Fibroblast of mammary gland (primary cell): ENCODE measurements at regions not wholly inside any gene's neighbourhood (a gene's known extent, or its start where the extent isn't known, plus 50 kb on each side); places are given as distances from the start of the nearest gene placed in this dataset.

Experiments
- DNase-seq: peaks from one replicate; pipeline ENCODE4 v3.0.0-alpha.2; 2010; ENCODE audit warnings: low read depth
- H3K4me3 ChIP-seq: 2 replicates; pipeline ENCODE4 v1.5.1; 2011; ENCODE audit warnings: low read depth, mild to moderate bottlenecking, low read length, moderate library complexity; ENCODE audit not compliant: control insufficient read depth
- TF ChIP-seq, protein P1 (sequence below): conservative IDR thresholded peaks from 2 replicates; pipeline ENCODE4 v1.5.1; 2011; ENCODE audit warnings: low read depth, low read length, inconsistent platforms; ENCODE audit not compliant: control insufficient read depth, insufficient read depth

DNA sequence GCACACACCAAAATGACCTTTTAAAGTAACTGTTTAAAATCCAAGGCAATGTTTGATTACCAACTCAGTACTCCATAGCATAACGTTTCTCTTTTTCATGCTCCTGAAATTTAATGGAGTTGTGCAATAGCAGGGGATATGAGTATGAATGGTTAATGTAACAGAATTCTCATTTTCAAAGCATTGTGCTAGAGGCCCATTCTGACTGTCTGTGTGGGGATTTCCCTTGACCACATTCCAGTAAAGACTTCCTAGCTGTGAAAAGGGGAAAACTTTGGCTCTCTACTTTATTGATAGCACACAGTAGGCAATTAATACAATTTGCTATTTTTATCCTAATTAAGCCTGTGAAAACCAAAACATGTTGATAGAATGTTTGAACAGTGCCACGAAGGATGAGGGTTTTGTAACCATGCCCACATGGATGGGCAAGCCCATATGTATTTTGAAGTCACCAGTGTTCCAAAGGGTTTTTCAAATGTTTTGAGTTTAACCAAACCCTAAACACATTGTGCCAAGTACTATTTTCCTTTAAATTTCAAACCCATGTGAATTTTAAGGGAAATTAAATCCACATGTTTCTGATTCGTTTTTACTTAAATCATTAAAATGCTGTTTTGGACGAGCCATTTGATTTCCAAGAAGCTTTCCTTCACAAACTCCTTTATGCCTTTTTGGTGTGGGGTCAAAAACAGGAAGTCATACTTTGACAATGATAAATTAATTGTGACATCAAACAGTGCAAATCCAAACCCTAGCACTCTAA is 261.2 kb downstream of the SHOX2 start:
- TF ChIP-seq, protein P1, sequence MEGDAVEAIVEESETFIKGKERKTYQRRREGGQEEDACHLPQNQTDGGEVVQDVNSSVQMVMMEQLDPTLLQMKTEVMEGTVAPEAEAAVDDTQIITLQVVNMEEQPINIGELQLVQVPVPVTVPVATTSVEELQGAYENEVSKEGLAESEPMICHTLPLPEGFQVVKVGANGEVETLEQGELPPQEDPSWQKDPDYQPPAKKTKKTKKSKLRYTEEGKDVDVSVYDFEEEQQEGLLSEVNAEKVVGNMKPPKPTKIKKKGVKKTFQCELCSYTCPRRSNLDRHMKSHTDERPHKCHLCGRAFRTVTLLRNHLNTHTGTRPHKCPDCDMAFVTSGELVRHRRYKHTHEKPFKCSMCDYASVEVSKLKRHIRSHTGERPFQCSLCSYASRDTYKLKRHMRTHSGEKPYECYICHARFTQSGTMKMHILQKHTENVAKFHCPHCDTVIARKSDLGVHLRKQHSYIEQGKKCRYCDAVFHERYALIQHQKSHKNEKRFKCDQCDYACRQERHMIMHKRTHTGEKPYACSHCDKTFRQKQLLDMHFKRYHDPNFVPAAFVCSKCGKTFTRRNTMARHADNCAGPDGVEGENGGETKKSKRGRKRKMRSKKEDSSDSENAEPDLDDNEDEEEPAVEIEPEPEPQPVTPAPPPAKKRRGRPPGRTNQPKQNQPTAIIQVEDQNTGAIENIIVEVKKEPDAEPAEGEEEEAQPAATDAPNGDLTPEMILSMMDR, result no peak
- DNase-seq, result peak; percentile 55
- H3K4me3 ChIP-seq, result no peak overlapping the region

DNA sequence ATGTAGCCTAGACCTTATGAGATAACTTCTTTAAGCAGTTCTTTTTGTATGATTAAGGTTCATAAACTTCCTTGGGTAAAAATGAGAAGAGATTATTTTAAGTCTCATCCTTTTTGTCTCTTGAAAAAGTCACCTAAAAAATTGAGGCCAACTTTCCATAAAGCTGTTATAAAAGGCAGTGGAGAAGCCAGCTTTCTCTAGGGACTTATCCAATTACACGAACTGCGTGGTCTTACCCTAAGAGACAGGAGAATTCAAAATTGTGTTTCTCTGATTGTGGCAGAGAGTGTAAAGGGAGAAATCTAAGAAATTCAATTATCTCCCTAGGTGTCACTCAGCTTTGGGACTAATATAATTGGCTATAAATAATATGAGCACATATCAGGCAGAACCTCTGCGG is 262.0 kb downstream of the SHOX2 start:
- H3K4me3 ChIP-seq, result no peak overlapping the region
- DNase-seq, result no peak
- TF ChIP-seq, protein P1, result no peak

DNA sequence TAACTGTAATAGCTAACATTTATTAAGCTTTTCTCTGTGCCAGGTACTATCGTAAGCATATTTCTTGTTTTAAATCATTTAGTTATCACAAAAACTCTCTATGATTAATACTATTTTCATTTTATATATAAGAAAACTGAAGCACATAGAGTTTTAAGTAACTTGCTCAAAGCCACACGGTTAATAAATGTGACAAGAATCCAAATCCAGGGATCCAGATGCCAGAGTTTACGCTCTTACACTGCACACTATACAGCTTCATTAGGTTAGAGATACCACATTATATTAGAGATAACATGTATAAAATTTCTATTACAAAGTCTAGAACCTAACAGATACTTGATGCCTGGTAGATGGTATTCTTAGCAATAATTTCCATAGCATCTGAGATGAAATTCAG is 265.2 kb downstream of the SHOX2 start:
- TF ChIP-seq, protein P1, result no peak
- H3K4me3 ChIP-seq, result no peak overlapping the region
- DNase-seq, result no peak

DNA sequence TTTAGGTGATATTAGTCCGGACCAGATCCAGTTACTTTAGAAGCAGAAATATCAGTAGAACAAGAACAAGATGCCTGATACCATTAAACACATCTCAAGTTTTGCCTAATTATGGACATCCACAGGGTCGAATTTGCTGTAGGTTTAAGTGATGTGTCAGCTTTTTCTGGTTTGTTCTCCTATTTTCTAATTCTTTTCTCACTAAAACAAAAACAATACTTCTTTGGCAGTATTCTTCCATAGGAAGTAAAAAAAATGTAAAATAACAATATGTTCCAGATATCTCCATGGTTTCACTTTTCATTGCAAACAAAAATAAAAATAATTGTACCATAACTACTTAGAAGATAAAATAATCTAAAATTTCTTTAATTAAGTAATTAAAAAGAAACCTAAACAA is 265.7 kb downstream of the SHOX2 start:
- H3K4me3 ChIP-seq, result no peak overlapping the region
- TF ChIP-seq, protein P1, result no peak
- no peak for DNase-seq

DNA sequence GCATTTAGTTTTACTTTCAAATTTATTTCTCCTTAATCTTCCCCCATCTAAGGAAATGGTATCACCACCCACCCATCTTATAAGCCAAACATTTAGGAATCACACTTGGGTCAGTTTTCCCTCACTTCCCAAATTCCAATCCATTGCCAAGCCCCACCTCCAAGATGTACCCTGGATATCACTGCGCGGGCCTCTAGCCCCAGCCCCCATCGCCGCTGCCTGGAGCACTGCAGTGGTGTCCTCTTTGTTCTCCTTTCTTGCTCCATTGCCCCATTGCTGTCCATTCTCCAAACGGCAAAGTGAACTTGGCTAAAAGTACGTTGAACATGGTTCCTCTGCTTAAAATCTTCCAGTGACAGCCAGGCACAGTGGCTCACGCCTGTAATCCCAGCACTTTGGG is 267.8 kb downstream of the SHOX2 start:
- TF ChIP-seq, protein P1, result no peak
- H3K4me3 ChIP-seq, result no peak overlapping the region
- DNase-seq, result no peak

DNA sequence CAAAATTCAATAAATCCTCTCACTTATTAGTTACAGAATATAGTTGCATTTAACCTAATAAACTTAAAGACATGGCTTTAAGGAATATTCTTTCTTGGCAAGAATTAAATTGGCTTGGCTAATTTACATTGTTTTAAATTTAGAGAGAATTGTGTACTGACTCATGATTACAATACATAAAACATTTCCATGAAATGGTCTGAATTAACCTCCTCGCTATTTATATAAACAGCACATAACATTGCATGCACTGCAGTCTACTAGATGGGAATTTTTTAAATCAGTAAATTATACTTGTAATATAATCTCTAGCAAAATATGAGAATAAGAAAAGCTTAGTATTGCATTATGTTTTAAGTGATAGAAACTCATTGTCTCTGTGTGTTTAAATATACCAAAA is 268.9 kb downstream of the SHOX2 start:
- no peak for DNase-seq
- TF ChIP-seq, protein P1, result no peak
- no peak overlapping the region for H3K4me3 ChIP-seq
